ENCODE measurements at regions not wholly inside any gene's neighbourhood (a gene's known extent, or its start where the extent isn't known, plus 50 kb on each side); places are given as distances from the start of the nearest gene placed in this dataset.

GRCh38 chr7:92914645-92915044 lies 78.3 kb upstream of the CDK6 start:
- peaks cover 10% of the 10 kb centered on the region for H3K4me1 Mint-ChIP-seq (ENCODE audit: unreplicated experiment)
- H3K27me3 Mint-ChIP-seq: no peaks in the 10 kb centered on the region
- H3K36me3 Mint-ChIP-seq: no peaks in the 10 kb centered on the region
- no peak for DNase-seq (ENCODE audit: extremely low spot score, unreplicated experiment)
- H3K9me3 Mint-ChIP-seq: no peaks in the 10 kb centered on the region
- no peak for TF ChIP-seq CTCF (conservative IDR thresholded peaks at IDR 0.05)
- no peak overlapping the region for H3K27ac Mint-ChIP-seq
- no peak overlapping the region for H3K4me3 Mint-ChIP-seq

- no peaks in the 10 kb centered on the region for H3K9me3 Mint-ChIP-seq
- H3K36me3 Mint-ChIP-seq: no peaks in the 10 kb centered on the region
- no peak overlapping the region for H3K4me3 Mint-ChIP-seq
- DNase-seq (ENCODE audit: extremely low spot score, unreplicated experiment): no peak
- no peak for TF ChIP-seq CTCF (conservative IDR thresholded peaks at IDR 0.05)
- no peak overlapping the region for H3K27ac Mint-ChIP-seq
- peaks cover 10% of the 10 kb centered on the region for H3K4me1 Mint-ChIP-seq (ENCODE audit: unreplicated experiment)
- H3K27me3 Mint-ChIP-seq: no peaks in the 10 kb centered on the region
Measured at GRCh38 chr7:92913849-92914248, 77.5 kb upstream of the CDK6 start.

- no peak for DNase-seq (ENCODE audit: extremely low spot score, unreplicated experiment)
- TF ChIP-seq CTCF (conservative IDR thresholded peaks at IDR 0.05): no peak
- H3K36me3 Mint-ChIP-seq: no peaks in the 10 kb centered on the region
- H3K27me3 Mint-ChIP-seq: no peaks in the 10 kb centered on the region
- no peaks in the 10 kb centered on the region for H3K9me3 Mint-ChIP-seq
- no peak overlapping the region for H3K4me3 Mint-ChIP-seq
- no peak overlapping the region for H3K27ac Mint-ChIP-seq
- no peaks in the 10 kb centered on the region for H3K4me1 Mint-ChIP-seq (ENCODE audit: unreplicated experiment)
Measured at GRCh38 chr7:92910976-92911375, 74.6 kb upstream of the CDK6 start.

- DNase-seq (ENCODE audit: extremely low spot score, unreplicated experiment): no peak
- H3K4me1 Mint-ChIP-seq (ENCODE audit: unreplicated experiment): no peaks in the 10 kb centered on the region
- no peak overlapping the region for H3K4me3 Mint-ChIP-seq
- no peaks in the 10 kb centered on the region for H3K27me3 Mint-ChIP-seq
- H3K36me3 Mint-ChIP-seq: no peaks in the 10 kb centered on the region
- no peak overlapping the region for H3K27ac Mint-ChIP-seq
- TF ChIP-seq CTCF (conservative IDR thresholded peaks at IDR 0.05): no peak
- no peaks in the 10 kb centered on the region for H3K9me3 Mint-ChIP-seq
Measured at GRCh38 chr7:92909686-92910475, 73.5 kb upstream of the CDK6 start.

- H3K4me3 Mint-ChIP-seq: no peak overlapping the region
- H3K4me1 Mint-ChIP-seq (ENCODE audit: unreplicated experiment): no peaks in the 10 kb centered on the region
- H3K27me3 Mint-ChIP-seq: no peaks in the 10 kb centered on the region
- H3K9me3 Mint-ChIP-seq: no peaks in the 10 kb centered on the region
- peak overlapping the region; percentile 85 for H3K27ac Mint-ChIP-seq
- DNase-seq (ENCODE audit: extremely low spot score, unreplicated experiment): no peak
- no peaks in the 10 kb centered on the region for H3K36me3 Mint-ChIP-seq
- TF ChIP-seq CTCF (conservative IDR thresholded peaks at IDR 0.05): no peak
Measured at GRCh38 chr7:92904244-92905131, 68.1 kb upstream of the CDK6 start.
